ENCODE measurements at regions not wholly inside any gene's neighbourhood (a gene's known extent, or its start where the extent isn't known, plus 50 kb on each side); places are given as distances from the start of the nearest gene placed in this dataset.

GRCh38 chr7:26508917-26509316 lies 217.3 kb downstream of the SNX10 start:
- TF ChIP-seq USF1 (IDR thresholded peaks at IDR 0.05) (no peak), CREB1 (IDR thresholded peaks at IDR 0.05; ENCODE audit: low read depth) (no peak), YY1 (IDR thresholded peaks at IDR 0.05; ENCODE audit: low read depth) (no peak), EP300 (IDR thresholded peaks at IDR 0.05; ENCODE audit: borderline replicate concordance) (no peak), TAF1 (IDR thresholded peaks at IDR 0.05; ENCODE audit: low read depth) (no peak), FOXM1 (IDR thresholded peaks at IDR 0.05; ENCODE audit: borderline replicate concordance, low read depth) (no peak), REST (IDR thresholded peaks at IDR 0.05; ENCODE audit: low read depth) (no peak), TEAD4 (IDR thresholded peaks at IDR 0.05) (no peak), ZBTB7A (IDR thresholded peaks at IDR 0.05; ENCODE audit: low read depth) (no peak), NFIC (IDR thresholded peaks at IDR 0.05) (no peak), TCF12 (IDR thresholded peaks at IDR 0.05; ENCODE audit: low read depth) (no peak), RAD21 (IDR thresholded peaks at IDR 0.05; ENCODE audit: low read depth) (no peak), EGR1 (IDR thresholded peaks at IDR 0.05) (no peak), CEBPB (IDR thresholded peaks at IDR 0.05) (no peak)
- TF ChIP-seq, protein P1, sequence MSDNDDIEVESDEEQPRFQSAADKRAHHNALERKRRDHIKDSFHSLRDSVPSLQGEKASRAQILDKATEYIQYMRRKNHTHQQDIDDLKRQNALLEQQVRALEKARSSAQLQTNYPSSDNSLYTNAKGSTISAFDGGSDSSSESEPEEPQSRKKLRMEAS (IDR thresholded peaks at IDR 0.05): no peak

DNA sequence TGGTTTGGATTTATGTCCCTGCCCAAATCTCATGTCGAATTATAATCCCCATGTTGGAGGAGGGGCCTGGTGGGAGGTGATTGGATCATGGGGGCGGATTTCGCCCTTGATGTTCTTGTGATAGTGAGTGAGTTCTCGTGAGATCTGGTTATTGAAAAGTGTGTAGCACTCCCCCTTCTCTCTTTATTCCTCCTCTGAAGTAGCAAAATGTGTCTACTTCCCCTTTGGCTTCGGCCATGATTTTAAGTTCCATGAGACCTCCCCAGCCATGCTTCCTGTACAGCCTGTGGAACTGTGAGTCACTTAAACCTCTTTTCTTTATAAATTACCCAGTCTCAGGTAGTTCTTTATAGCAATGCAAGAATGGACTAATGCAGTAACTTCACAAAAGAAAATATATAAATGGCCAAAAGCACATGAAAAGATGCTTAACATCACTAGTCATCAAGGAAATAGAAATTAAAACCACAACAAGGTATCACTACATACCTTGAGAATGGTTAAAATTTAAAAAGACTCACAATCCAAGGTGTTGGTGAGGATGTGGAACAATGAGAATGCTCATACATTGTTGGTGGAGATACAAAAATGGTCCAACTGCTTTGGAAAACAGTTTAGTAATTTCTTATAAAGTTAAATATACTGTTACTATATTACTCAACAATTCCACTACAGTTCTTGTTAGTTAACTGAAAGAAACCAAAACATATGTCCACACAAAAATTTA lies 218.7 kb downstream of the SNX10 start:
- TF ChIP-seq FOXM1 (IDR thresholded peaks at IDR 0.05; ENCODE audit: borderline replicate concordance, low read depth) (no peak), EGR1 (IDR thresholded peaks at IDR 0.05) (no peak), RAD21 (IDR thresholded peaks at IDR 0.05; ENCODE audit: low read depth) (no peak), CEBPB (IDR thresholded peaks at IDR 0.05) (no peak), EP300 (IDR thresholded peaks at IDR 0.05; ENCODE audit: borderline replicate concordance) (no peak)

- TF ChIP-seq REST (IDR thresholded peaks at IDR 0.05; ENCODE audit: low read depth) (no peak), EP300 (IDR thresholded peaks at IDR 0.05; ENCODE audit: borderline replicate concordance) (no peak), TAF1 (IDR thresholded peaks at IDR 0.05; ENCODE audit: low read depth) (no peak), TCF12 (IDR thresholded peaks at IDR 0.05; ENCODE audit: low read depth) (no peak), EGR1 (IDR thresholded peaks at IDR 0.05) (no peak), USF1 (IDR thresholded peaks at IDR 0.05) (no peak), FOXM1 (IDR thresholded peaks at IDR 0.05; ENCODE audit: borderline replicate concordance, low read depth) (no peak), CREB1 (IDR thresholded peaks at IDR 0.05; ENCODE audit: low read depth) (no peak), RAD21 (IDR thresholded peaks at IDR 0.05; ENCODE audit: low read depth) (no peak), CEBPB (IDR thresholded peaks at IDR 0.05) (no peak), NFIC (IDR thresholded peaks at IDR 0.05) (no peak), YY1 (IDR thresholded peaks at IDR 0.05; ENCODE audit: low read depth) (no peak), TEAD4 (IDR thresholded peaks at IDR 0.05) (no peak), ZBTB7A (IDR thresholded peaks at IDR 0.05; ENCODE audit: low read depth) (no peak)
- TF ChIP-seq, protein P1 (IDR thresholded peaks at IDR 0.05): no peak
These were observed 220.2 kb downstream of the SNX10 start for GRCh38 chr7:26511866-26512265.

DNA sequence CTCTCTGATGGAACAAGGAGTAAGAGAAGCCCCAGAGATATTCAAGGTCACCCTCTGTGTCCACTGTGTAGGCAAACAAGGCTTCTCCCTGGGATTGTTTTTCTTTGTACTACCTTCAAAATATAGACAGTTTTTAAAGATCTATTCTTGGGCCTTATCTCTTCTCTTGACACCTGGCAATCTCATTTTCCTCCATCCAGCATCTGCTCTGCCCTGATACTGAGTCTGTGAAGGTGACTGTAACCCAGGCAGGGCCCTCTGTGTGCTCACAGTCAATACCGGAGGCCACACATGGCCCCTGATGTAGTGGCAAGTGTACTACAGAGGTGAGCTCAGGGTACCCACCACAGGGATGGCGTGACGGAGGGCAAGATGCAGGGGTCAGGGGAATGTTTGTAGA lies 221.1 kb downstream of the SNX10 start:
- TF ChIP-seq REST (IDR thresholded peaks at IDR 0.05; ENCODE audit: low read depth) (no peak), CREB1 (IDR thresholded peaks at IDR 0.05; ENCODE audit: low read depth) (no peak), ZBTB7A (IDR thresholded peaks at IDR 0.05; ENCODE audit: low read depth) (no peak), TEAD4 (IDR thresholded peaks at IDR 0.05) (no peak), RAD21 (IDR thresholded peaks at IDR 0.05; ENCODE audit: low read depth) (no peak), NFIC (IDR thresholded peaks at IDR 0.05) (no peak), YY1 (IDR thresholded peaks at IDR 0.05; ENCODE audit: low read depth) (no peak), CEBPB (IDR thresholded peaks at IDR 0.05) (no peak), USF1 (IDR thresholded peaks at IDR 0.05) (no peak), TAF1 (IDR thresholded peaks at IDR 0.05; ENCODE audit: low read depth) (no peak), EP300 (IDR thresholded peaks at IDR 0.05; ENCODE audit: borderline replicate concordance) (no peak), FOXM1 (IDR thresholded peaks at IDR 0.05; ENCODE audit: borderline replicate concordance, low read depth) (no peak), EGR1 (IDR thresholded peaks at IDR 0.05) (no peak), TCF12 (IDR thresholded peaks at IDR 0.05; ENCODE audit: low read depth) (no peak)
- TF ChIP-seq, protein P1 (IDR thresholded peaks at IDR 0.05): no peak

Measured in Ishikawa (cell line).